Motor neuron (in vitro differentiated cells): ENCODE measurements at regions not wholly inside any gene's neighbourhood (a gene's known extent, or its start where the extent isn't known, plus 50 kb on each side); places are given as distances from the start of the nearest gene placed in this dataset.

Experiments
- ATAC-seq, 8 experiments: fragments of 200-7000 bp; cut with Tn5 transposase; replicated peaks in 6 of 8; 2 replicates each; pipeline ENCODE4 v1.8.0; 2021; ENCODE audit warnings: mild to moderate bottlenecking in 8 of 8, moderate library complexity in 8 of 8
- H3K27ac ChIP-seq, 2 donors: fragments of 250-450 bp; sonication (Bioruptor Pico); 2 replicates each; pipeline ENCODE4 v1.9.0; 2021; ENCODE audit warnings: antibody characterized with exemption in 2 of 2, mild to moderate bottlenecking in 2 of 2, moderate library complexity in 1 of 2
- H3K4me1 ChIP-seq, 2 donors: fragments of 250-450 bp; sonication (Bioruptor Pico); replicated peaks in 1 of 2; 2 replicates each; pipeline ENCODE4 v1.6.1; 2021; ENCODE audit warnings: antibody characterized with exemption in 2 of 2, mild to moderate bottlenecking in 2 of 2, moderate library complexity in 1 of 2
- H3K4me3 ChIP-seq, 5 donors: fragments of 250-450 bp; sonication (Bioruptor Pico); 2 replicates each; pipeline ENCODE4 v1.9.0; 2021; ENCODE audit warnings: antibody characterized with exemption in 5 of 5, mild to moderate bottlenecking in 5 of 5, moderate library complexity in 4 of 5
- WGBS, 10 experiments: fragments of 450-650 bp; shearing (Covaris generic); methylation state at CpG; one replicate each; pipeline ENCODE4 v1.0.0; 2022; 5-methylcytosine and 5-hydroxymethylcytosine counted together
- in situ Hi-C, 9 experiments: fragments of 400-800 bp; cut with MboI; loops; one replicate each; pipeline ENCODE4 v1.15.0; 2021; ENCODE audit warnings: low sequenced_read_pairs in 9 of 9, low pct_unique_long_range_greater_than_20kb in 2 of 9; ENCODE audit not compliant: unreplicated experiment in 9 of 9

DNA sequence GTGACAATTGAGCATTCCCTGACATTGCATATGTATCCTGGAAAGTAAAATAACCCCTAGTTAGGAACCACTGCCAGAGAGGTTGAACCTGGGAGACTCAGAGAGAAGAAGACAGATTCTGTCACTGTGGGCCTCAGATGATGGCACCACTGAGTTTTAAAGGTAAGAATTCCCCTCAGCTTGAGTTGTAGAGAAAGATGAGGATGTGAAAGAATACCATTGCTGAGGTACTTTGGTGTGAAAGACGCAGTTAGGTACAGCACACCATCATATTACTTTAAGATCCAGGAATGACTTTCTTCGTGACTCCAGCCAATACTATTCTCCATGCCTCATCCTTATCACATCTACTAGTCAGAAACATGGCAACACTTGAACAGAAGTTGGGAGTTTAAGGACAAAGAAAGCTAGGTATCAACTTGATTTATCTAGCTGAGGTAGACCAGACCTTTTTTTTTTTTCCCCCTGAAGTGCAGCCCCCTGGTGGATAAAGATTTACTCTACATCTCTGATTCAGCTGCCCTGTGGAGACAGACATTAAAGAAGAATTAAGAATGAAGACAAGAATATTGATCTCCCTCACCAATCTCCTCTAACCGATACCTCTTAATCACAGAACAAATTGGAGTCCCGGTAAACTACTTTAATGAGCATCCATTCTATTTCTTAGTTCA, 630.5 kb upstream of the FANCL start:
- Histone ChIP-seq H3K27ac (no peak overlapping the region), H3K4me1 (no peaks in the 10 kb centered on the region), H3K4me3 (no peak overlapping the region)
- in situ Hi-C loops: no loop called here
- WGBS, 10 experiments: 40 to 100% (median 85%) methylated on average over 1 to 4 of the region's 4 CpGs
- ATAC-seq: no peak

DNA sequence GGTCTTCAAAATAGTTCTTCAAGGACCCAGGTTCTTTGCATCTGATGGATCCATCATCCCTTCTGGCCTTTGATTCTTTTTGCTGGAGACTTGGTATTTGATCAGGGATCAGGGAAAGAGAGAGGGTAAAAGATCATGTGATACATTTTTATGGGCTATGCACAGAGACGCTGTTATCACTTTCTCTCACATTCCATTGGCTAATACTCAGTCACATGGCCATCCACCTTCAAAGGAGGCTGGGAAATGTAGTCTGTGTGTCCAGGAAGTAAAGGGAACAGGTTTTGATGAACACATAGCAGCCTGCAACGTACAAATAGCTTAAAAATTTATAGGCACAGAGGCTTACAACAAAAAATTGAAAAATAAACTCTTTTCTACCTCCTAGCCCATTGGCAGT, 629.6 kb upstream of the FANCL start:
- WGBS, 10 experiments: 0 to 87% (median 40%) methylated on average over 1 to 2 of the region's 2 CpGs; no CpG with 5 or more reads in 1 of the 10 experiments

DNA sequence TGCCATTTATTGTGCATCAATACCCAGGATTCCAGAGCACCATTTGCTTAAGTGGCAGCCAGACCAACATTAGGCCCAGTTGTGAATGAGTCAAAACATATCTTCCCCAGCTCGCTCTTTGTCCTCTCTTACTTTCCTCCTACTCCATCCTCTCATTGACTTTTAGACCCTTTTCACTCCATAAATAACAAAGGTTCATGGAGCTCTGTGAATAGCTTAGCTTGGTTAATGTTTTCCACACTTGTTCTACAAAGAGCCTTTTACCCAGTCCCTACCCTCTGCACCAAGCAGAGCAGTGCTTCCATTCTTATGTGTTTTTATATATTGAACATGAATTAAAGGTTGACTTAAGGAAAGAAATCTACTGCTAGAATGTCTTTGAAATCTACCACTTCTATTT, 625.8 kb upstream of the FANCL start:
- in situ Hi-C loops: no loop called here
- no peak overlapping the region for H3K4me3 ChIP-seq
- no peak overlapping the region for H3K27ac ChIP-seq
- H3K4me1 ChIP-seq: peaks cover 0 to 4% of the 10 kb centered on the region in 2 donors
- WGBS, 10 experiments: 0 to 100% (median 22%) methylated on average over 1 of the region's 1 CpG; no CpG with 5 or more reads in 2 of the 10 experiments
- ATAC-seq: no peak

More for the DNA sequence above, 629.6 kb upstream of the FANCL start:
- in situ Hi-C loops: no loop called here
- Histone ChIP-seq H3K4me3 (no peak overlapping the region), H3K4me1 (peaks cover 0 to 4% of the 10 kb centered on the region in 2 donors), H3K27ac (no peak overlapping the region)
- no peak for ATAC-seq

DNA sequence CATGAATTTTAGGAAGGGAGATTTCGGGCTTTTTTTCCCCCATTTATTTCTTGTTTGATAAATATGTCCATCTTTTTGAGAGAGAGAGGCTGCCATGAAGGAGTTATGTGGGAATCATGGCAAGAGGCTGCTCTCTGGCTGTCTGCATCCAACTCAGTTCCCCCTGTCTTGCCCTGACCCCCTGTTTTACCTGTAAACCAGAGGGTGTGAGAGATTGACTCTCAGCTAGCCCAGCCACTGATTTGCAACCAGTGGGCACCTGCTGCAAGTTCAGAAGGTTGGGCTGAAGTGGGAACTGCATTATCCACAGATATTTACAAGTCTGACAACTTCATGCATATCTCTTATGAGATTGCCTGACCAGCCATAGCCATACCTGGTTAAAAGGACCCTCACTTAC, 625.4 kb upstream of the FANCL start:
- Histone ChIP-seq H3K27ac (no peak overlapping the region), H3K4me1 (peaks cover 0 to 4% of the 10 kb centered on the region in 2 donors), H3K4me3 (no peak overlapping the region)
- in situ Hi-C loops: no loop called here
- WGBS, 10 experiments: 0 to 80% (median 60%) methylated on average over 1 of the region's 1 CpG; no CpG with 5 or more reads in 5 of the 10 experiments
- no peak for ATAC-seq

DNA sequence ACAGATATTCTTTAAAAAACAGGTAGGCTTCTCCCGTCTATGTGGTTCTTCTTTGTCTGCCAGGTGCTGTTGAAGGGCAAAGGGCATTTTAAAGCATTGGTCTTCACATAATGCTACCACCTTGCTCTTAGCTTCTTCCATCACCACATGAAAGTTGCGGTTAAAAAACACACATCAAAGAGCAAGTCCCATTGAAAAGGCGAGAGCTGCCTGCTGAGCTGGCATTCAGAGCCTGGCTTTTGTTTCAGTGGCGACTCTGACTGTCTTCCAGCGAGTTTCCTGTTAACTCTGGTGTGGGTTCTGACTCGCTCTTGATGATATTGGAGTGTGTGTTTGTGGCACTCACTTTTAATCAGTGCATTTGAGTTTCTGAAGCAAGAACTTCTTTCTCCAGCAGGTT, 624.9 kb upstream of the FANCL start:
- WGBS, 10 experiments: 0 to 71% (median 19%) methylated on average over 1 to 6 of the region's 6 CpGs; no CpG with 5 or more reads in 2 of the 10 experiments
- Histone ChIP-seq H3K4me3 (no peak overlapping the region), H3K4me1 (peaks cover 0 to 4% of the 10 kb centered on the region in 2 donors), H3K27ac (no peak overlapping the region)
- no peak for ATAC-seq
- in situ Hi-C loops: no loop called here

DNA sequence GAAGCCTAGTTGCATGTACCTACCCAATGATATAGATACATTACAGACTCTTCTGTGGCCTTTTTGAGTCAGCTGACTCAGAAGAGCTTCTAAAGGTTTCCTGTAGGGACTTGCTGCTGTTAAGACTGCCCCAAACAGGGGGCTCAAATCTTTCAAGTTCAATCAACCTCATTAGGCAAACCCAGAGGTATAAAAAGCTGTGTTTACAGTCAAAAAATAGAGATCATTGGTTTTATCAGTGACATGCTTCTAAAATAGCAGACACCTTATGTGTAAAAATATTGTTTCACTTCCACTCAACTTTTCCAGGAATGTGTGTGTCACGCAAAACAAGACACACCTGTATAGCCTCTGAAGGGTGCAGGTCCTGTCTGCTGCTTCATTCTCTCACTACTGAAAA, 624.3 kb upstream of the FANCL start:
- Histone ChIP-seq H3K4me1 (peaks cover 0 to 4% of the 10 kb centered on the region in 2 donors), H3K4me3 (no peak overlapping the region), H3K27ac (no peak overlapping the region)
- in situ Hi-C loops: no loop called here
- 33 to 100% (median 86%) methylated on average over 1 of the region's 1 CpG; no CpG with 5 or more reads in 4 of the 10 experiments for WGBS, 10 experiments
- no peak for ATAC-seq

DNA sequence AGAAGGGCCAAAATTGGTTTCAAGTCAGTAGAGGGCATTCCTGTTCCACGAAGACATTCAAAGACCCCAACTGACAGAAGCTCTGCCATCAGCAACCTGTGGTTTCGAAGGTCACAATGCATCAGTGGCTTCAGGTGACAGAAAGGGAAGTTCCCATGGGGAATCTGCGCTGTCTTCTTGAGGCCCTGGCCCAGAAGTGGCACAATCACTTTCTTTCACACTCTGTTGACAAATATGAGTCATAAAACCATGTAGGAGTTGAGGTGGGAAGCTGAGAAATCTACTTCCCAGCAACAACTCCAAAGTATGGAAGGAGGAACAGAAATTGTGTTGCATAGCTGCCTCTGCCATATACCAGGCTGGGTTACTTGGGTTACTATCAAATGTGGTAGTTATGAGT, 621.1 kb upstream of the FANCL start:
- in situ Hi-C loops: no loop called here

DNA sequence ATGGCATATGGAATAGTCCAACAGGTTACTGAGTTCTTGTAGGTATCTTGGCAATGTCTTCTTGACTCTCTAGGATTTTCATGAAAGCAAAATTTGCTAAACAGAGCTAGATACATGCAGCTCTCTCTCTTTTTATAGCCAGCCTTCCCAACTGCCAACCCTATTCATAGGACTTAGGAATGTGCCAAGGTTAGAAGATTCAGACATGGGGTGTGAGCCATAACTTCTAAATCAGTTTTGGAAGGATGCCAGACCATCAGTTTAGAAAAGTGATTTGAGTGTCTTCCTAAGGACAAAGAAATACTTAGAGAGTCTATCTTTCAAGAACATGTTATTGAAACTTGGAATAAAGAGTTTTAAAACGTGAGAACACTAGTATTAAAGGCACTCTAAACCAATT, 619.5 kb upstream of the FANCL start:
- 0 to 100% (median 77%) methylated on average over 1 of the region's 1 CpG; no CpG with 5 or more reads in 3 of the 10 experiments for WGBS, 10 experiments
- Histone ChIP-seq H3K27ac (no peak overlapping the region), H3K4me3 (no peak overlapping the region), H3K4me1 (no peaks in the 10 kb centered on the region)
- in situ Hi-C loops: no loop called here
- ATAC-seq: no peak

More for the DNA sequence above, 621.1 kb upstream of the FANCL start:
- no peak overlapping the region for H3K4me3 ChIP-seq
- H3K4me1 ChIP-seq: peaks cover 0 to 4% of the 10 kb centered on the region in 2 donors
- H3K27ac ChIP-seq: no peak overlapping the region
- no peak for ATAC-seq
- 0 to 100% (median 92%) methylated on average over 1 to 3 of the region's 3 CpGs; no CpG with 5 or more reads in 3 of the 10 experiments for WGBS, 10 experiments

DNA sequence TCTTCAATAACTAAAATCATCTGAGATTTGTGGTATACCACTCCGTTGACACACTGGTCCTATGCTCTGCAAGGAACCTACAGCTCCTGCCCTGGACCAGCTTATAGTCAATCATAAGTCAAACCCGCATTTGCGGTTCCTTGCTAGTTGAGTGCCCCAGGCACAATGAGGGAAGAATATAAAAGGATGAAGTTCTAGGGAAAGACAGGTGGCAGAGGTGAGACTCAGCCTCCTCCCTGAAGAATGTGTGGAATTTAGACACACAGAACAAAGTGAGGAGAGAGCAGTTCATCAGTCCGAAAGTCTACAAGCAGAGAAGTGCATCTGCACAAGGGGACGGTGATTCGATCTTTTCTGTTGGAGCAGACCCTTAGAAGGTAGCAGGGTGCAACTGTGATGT, 615.0 kb upstream of the FANCL start:
- in situ Hi-C loops: no loop called here
- ATAC-seq: no peak
- Histone ChIP-seq H3K27ac (no peak overlapping the region), H3K4me1 (no peaks in the 10 kb centered on the region), H3K4me3 (no peak overlapping the region)
- WGBS, 10 experiments: 60 to 100% (median 90%) methylated on average over 1 to 4 of the region's 6 CpGs; no CpG with 5 or more reads in 3 of the 10 experiments

DNA sequence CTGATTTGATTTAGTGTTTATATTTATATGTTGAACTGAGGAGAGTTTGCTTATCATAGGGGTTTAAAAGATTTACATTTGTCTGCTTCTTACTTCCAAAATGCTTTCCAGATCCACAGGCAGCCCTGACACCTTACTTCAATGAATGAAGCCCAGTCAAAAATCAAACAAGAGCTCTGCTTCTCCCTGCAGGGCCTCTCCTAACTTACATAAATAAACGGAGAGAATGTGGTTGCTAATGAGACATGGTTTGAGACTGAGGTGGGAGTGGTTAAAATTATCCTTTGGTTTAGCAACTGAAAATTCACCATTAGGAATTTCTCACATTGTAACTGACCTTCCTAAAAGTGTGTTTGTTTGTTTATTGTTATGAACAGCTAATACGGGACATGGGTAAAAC, 612.3 kb upstream of the FANCL start:
- 18 to 89% (median 50%) methylated on average over 1 to 2 of the region's 2 CpGs for WGBS, 10 experiments
- in situ Hi-C loops: no loop called here
- ATAC-seq: peak in 3 of 8 experiments; percentile 20 to 94 (median 60)

DNA sequence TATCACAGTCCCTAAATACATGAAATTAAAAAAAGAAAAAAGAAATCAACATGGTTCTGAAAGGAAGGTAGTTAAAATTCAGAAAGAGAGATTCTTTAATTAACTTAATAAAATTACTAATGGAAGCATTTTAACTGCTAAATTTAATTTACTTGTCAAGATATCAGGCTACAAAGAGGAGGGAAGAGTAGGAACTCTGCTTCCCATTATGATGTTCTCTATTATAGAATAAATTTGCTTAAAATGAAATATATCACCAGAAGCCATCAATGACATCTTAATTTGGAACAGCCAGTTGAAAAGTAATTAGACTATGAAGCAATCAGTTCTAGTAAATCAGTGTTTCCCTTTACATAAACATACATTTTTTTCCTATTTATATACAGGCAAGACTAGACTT, 611.8 kb upstream of the FANCL start:
- no peak for ATAC-seq
- no peak overlapping the region for H3K4me3 ChIP-seq
- no peaks in the 10 kb centered on the region for H3K4me1 ChIP-seq
- in situ Hi-C loops: no loop called here
- H3K27ac ChIP-seq: no peak overlapping the region

More for the DNA sequence above, 612.3 kb upstream of the FANCL start:
- no peak overlapping the region for H3K27ac ChIP-seq
- H3K4me3 ChIP-seq: no peak overlapping the region
- H3K4me1 ChIP-seq: no peaks in the 10 kb centered on the region

DNA sequence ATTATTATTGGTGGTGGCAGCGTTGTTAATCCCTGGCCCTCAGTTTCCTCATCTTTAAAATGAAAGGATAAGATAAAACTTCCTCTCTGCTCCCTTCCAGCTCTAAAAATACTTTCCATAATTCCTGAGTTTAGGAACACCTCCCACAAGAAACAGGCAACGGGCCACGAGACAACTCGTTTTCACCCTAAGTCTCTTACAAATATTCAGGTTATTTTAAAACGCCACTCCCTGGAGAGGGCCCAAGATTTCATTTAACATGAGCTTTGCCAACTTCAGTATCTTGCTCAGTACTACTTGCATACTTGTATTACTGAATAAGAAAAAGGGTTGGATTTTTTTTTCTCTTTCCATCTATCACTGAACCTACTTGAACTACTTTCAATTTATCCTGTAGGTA, 611.1 kb upstream of the FANCL start:
- peak in 2 of 8 experiments; percentile 46 to 59 for ATAC-seq
- WGBS, 10 experiments: 6 to 100% (median 87%) methylated on average over 1 to 5 of the region's 5 CpGs

DNA sequence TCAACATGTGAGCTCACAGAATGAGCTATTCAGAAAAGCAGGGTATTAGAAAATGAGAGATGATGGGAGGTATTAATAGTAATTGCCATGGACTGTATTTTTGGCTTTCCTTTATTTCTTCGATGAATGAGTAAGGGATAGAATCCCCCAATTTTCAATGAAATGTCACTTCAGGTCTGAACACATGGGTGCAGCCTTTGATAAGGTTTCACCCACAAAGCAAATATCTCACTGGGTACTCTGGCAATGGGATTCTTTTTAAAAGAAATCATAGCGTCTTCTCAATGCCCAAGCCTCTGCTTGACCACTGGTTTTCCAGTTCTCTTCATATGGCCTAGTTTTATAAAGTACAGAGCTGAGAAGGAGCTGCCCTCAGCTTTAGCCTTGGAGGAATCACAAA, 610.5 kb upstream of the FANCL start:
- in situ Hi-C loops: no loop called here
- H3K4me3 ChIP-seq: no peak overlapping the region
- WGBS, 10 experiments: 13 to 100% (median 73%) methylated on average over 1 to 2 of the region's 2 CpGs; no CpG with 5 or more reads in 2 of the 10 experiments
- H3K27ac ChIP-seq: no peak overlapping the region
- peak in 1 of 8 experiments; percentile 42 for ATAC-seq
- H3K4me1 ChIP-seq: no peaks in the 10 kb centered on the region

More for the DNA sequence above, 611.1 kb upstream of the FANCL start:
- Histone ChIP-seq H3K4me3 (no peak overlapping the region), H3K27ac (no peak overlapping the region), H3K4me1 (no peaks in the 10 kb centered on the region)
- in situ Hi-C loops: no loop called here

DNA sequence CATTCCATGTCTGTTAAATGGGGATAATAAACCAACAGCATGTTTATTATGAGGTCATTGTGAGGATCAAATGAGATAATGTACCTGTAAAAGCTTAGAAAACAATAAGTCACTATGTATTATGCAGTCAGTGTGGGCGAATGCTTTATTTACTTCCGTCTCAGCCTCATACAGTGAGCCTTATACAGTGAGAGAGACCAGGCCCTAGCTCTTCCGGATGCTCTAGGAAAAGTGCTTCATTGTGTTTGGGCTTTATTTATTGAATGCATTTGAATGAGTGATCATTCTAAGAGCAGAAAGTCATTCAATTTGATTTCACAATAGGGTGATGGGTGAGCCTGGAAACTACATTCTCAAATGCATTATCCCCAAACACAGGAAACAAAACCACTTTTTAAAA, 603.9 kb upstream of the FANCL start:
- in situ Hi-C loops: no loop called here
- ATAC-seq: peak in 4 of 8 experiments; percentile 32 to 64 (median 51)
- Histone ChIP-seq H3K27ac (no peak overlapping the region), H3K4me1 (peaks cover 0 to 5% of the 10 kb centered on the region in 2 donors), H3K4me3 (no peak overlapping the region)
- 47 to 82% (median 67%) methylated on average over 2 to 3 of the region's 3 CpGs; no CpG with 5 or more reads in 3 of the 10 experiments for WGBS, 10 experiments
